ENCODE measurements at regions not wholly inside any gene's neighbourhood (a gene's known extent, or its start where the extent isn't known, plus 50 kb on each side); places are given as distances from the start of the nearest gene placed in this dataset.

DNA sequence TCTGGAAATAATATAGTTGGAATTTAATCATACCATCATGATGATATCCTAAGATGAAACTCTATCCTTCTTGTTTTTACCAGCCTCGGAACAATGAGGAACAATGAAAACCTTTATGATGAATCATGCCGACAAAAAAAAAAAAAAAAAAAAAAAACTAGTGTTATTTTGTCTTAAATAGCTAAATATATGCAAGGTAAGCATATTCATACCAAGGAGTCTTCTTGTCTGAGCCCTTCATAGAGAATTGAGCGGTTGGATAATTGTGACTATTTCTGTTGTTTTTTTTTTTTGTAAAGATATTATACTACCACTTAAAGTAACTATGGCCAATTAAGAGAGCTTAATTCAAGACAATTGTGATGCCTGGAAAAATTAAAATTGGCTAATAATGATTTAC is 244.0 kb upstream of the PCDH9 start:
- DNase-seq (no peak), ATAC-seq (no peak)
- no peaks in the 10 kb centered on the region for H3K9me2 ChIP-seq (replicated peaks; ENCODE audit: low read length)
- intact Hi-C loops (cut with micrococcal nuclease) = no loop called here
- no peaks in the 10 kb centered on the region for H3K79me2 ChIP-seq (ENCODE audit: low read length)
- TF ChIP-seq, protein P1, sequence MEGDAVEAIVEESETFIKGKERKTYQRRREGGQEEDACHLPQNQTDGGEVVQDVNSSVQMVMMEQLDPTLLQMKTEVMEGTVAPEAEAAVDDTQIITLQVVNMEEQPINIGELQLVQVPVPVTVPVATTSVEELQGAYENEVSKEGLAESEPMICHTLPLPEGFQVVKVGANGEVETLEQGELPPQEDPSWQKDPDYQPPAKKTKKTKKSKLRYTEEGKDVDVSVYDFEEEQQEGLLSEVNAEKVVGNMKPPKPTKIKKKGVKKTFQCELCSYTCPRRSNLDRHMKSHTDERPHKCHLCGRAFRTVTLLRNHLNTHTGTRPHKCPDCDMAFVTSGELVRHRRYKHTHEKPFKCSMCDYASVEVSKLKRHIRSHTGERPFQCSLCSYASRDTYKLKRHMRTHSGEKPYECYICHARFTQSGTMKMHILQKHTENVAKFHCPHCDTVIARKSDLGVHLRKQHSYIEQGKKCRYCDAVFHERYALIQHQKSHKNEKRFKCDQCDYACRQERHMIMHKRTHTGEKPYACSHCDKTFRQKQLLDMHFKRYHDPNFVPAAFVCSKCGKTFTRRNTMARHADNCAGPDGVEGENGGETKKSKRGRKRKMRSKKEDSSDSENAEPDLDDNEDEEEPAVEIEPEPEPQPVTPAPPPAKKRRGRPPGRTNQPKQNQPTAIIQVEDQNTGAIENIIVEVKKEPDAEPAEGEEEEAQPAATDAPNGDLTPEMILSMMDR (conservative IDR thresholded peaks at IDR 0.05; ENCODE audit: low read depth, low read length) = no peak
- TF ChIP-seq EZH2phosphoT487 (IDR thresholded peaks at IDR 0.05; ENCODE audit: borderline replicate concordance, low read length) (no peak), EZH2 (IDR thresholded peaks at IDR 0.05; ENCODE audit: low read length, unreplicated experiment) (no peak)
- no peak overlapping the region for H3K27ac ChIP-seq (ENCODE audit: low read length)
- ChIA-PET CTCF (no interaction called here), POLR2A (ENCODE audit: unreplicated experiment) (no interaction called here)
- no peaks in the 10 kb centered on the region for H3F3A ChIP-seq (ENCODE audit: low read length, unreplicated experiment)
- no peak overlapping the region for H3K9ac ChIP-seq (ENCODE audit: low read length)
- H3K9me3 ChIP-seq (ENCODE audit: low read length) = no peaks in the 10 kb centered on the region
- no peaks in the 10 kb centered on the region for H4K20me1 ChIP-seq (ENCODE audit: low read length)
- BruUV-seq (replicated peaks) = no TSS peak
- no peaks in the 10 kb centered on the region for H3K27me3 ChIP-seq (ENCODE audit: low read length)
- no peak overlapping the region for H3K4me3 ChIP-seq (ENCODE audit: low read length)
- H3K36me3 ChIP-seq (ENCODE audit: low read depth, low read length) = no peaks in the 10 kb centered on the region
- H3K4me2 ChIP-seq (ENCODE audit: low read length) = no peak overlapping the region
- no peaks in the 10 kb centered on the region for H3K4me1 ChIP-seq (ENCODE audit: insufficient read depth, low read length)
- no peak overlapping the region for H2AFZ ChIP-seq (ENCODE audit: low read length)

DNA sequence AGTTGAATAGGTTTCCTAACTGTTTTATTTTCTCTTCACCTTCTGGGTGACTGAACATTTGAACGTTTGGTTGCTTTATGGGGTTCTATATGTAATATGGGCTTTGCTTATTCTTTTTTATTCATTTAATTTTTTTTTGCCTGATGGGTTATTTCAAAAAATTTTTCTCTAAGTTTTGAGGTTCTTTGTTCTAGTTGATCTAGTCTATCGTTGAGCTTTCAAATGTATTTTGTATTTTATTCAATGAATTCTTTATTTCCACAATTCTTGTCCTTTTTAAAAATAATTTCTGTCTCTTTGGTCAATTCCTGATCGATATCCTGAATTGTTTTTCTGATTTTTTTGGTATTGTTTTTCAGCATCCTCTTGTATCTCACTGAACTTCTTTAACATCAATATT is 239.5 kb upstream of the PCDH9 start:
- no peaks in the 10 kb centered on the region for H3F3A ChIP-seq (ENCODE audit: low read length, unreplicated experiment)
- H3K9ac ChIP-seq (ENCODE audit: low read length) = no peak overlapping the region
- no peaks in the 10 kb centered on the region for H3K79me2 ChIP-seq (ENCODE audit: low read length)
- no peaks in the 10 kb centered on the region for H3K9me3 ChIP-seq (ENCODE audit: low read length)
- no peak overlapping the region for H3K27ac ChIP-seq (ENCODE audit: low read length)
- no TSS peak for BruUV-seq (replicated peaks)
- intact Hi-C loops (cut with micrococcal nuclease) = no loop called here
- no peak for ATAC-seq
- no peaks in the 10 kb centered on the region for H4K20me1 ChIP-seq (ENCODE audit: low read length)
- CTCF ChIA-PET = no interaction called here
- DNase-seq = no peak
- H3K4me2 ChIP-seq (ENCODE audit: low read length) = no peak overlapping the region
- H3K36me3 ChIP-seq (ENCODE audit: low read depth, low read length) = no peaks in the 10 kb centered on the region
- no peaks in the 10 kb centered on the region for H3K9me2 ChIP-seq (replicated peaks; ENCODE audit: low read length)
- no peaks in the 10 kb centered on the region for H3K27me3 ChIP-seq (ENCODE audit: low read length)
- H2AFZ ChIP-seq (ENCODE audit: low read length) = no peak overlapping the region
- POLR2A ChIA-PET (ENCODE audit: unreplicated experiment) = no interaction called here
- no peak overlapping the region for H3K4me3 ChIP-seq (ENCODE audit: low read length)
- no peaks in the 10 kb centered on the region for H3K4me1 ChIP-seq (ENCODE audit: insufficient read depth, low read length)
- TF ChIP-seq EZH2 (IDR thresholded peaks at IDR 0.05; ENCODE audit: low read length, unreplicated experiment) (no peak), EZH2phosphoT487 (IDR thresholded peaks at IDR 0.05; ENCODE audit: borderline replicate concordance, low read length) (no peak)
- TF ChIP-seq, protein P1 (conservative IDR thresholded peaks at IDR 0.05; ENCODE audit: low read depth, low read length) = no peak

DNA sequence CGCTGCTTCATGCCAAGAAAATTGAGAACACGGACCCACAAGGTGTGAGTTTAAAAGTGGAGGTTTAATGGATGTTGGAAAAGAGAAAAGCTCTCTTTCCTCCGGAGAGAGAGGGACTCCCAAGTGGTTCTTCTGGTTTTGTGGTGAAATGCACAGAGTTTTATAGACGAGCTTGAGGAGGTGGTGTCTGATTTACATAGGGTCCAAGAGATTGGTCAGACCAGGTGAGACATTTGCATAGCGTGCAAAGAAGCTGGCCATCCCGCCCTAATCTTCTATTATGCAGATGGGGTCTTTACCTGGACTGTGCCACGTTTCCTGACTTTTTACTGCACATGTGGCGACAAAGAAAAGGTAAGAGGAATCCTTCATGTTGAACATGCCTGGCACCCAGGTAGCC is 236.4 kb upstream of the PCDH9 start:
- H3K9me3 ChIP-seq (ENCODE audit: low read length) = no peaks in the 10 kb centered on the region
- TF ChIP-seq EZH2phosphoT487 (IDR thresholded peaks at IDR 0.05; ENCODE audit: borderline replicate concordance, low read length) = no peak
- TF ChIP-seq, protein P1 (conservative IDR thresholded peaks at IDR 0.05; ENCODE audit: low read depth, low read length) = no peak
- no peak for TF ChIP-seq EZH2 (IDR thresholded peaks at IDR 0.05; ENCODE audit: low read length, unreplicated experiment)
- CTCF ChIA-PET = no interaction called here
- no peak overlapping the region for H3K4me3 ChIP-seq (ENCODE audit: low read length)
- no peaks in the 10 kb centered on the region for H4K20me1 ChIP-seq (ENCODE audit: low read length)
- H3F3A ChIP-seq (ENCODE audit: low read length, unreplicated experiment) = no peaks in the 10 kb centered on the region
- H3K9me2 ChIP-seq (replicated peaks; ENCODE audit: low read length) = no peaks in the 10 kb centered on the region
- H3K27me3 ChIP-seq (ENCODE audit: low read length) = no peaks in the 10 kb centered on the region
- DNase-seq (no peak), ATAC-seq (no peak)
- no peak overlapping the region for H3K9ac ChIP-seq (ENCODE audit: low read length)
- H3K79me2 ChIP-seq (ENCODE audit: low read length) = no peaks in the 10 kb centered on the region
- no peaks in the 10 kb centered on the region for H3K4me1 ChIP-seq (ENCODE audit: insufficient read depth, low read length)
- H3K27ac ChIP-seq (ENCODE audit: low read length) = no peak overlapping the region
- no peaks in the 10 kb centered on the region for H3K36me3 ChIP-seq (ENCODE audit: low read depth, low read length)
- H2AFZ ChIP-seq (ENCODE audit: low read length) = no peak overlapping the region
- no peak overlapping the region for H3K4me2 ChIP-seq (ENCODE audit: low read length)
- POLR2A ChIA-PET (ENCODE audit: unreplicated experiment) = no interaction called here
- no TSS peak for BruUV-seq (replicated peaks)
- intact Hi-C loops (cut with micrococcal nuclease) = no loop called here

Data from PC-3 (cell line).